Activated CD4-positive, alpha-beta T cell treated with anti-CD3 and anti-CD28 coated beads, Interleukin-2, amount 50 U/mL, for 24 hours (primary cell): ENCODE measurements at regions not wholly inside any gene's neighbourhood (a gene's known extent, or its start where the extent isn't known, plus 50 kb on each side); places are given as distances from the start of the nearest gene placed in this dataset.
"Not testable (repeated sequence)": the region's sequence is repeated elsewhere in the genome, so short reads cannot be mapped to it uniquely, and the experiment has no call there.

ENCODE experiments used
- DNase-seq, 2 donors: peaks; one replicate each; pipeline ENCODE4 v3.0.0-alpha.2; 2020; ENCODE audit warnings: low read depth in 1 of 2, low spot score in 1 of 2

DNA sequence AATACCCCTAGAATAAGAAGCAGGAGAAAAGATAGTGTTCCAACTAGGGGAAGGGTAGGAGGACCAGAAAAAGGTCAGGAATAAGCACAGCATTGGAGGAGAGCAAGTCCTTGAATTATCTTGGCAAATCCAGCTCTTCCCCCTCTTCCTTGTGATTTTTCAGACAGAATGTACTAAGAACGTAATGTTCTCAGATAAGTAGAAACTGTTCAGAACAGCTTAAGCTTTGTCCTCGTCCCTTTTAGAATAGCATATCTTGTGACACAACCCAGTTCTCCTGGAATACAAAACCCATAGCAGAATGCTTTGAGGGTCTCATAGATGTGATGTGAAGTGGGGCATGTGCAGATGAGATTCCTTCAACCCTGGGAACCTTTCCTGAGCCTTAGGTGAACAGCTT lies 97.4 kb downstream of the EMB start:
- DNase-seq = no peak

DNA sequence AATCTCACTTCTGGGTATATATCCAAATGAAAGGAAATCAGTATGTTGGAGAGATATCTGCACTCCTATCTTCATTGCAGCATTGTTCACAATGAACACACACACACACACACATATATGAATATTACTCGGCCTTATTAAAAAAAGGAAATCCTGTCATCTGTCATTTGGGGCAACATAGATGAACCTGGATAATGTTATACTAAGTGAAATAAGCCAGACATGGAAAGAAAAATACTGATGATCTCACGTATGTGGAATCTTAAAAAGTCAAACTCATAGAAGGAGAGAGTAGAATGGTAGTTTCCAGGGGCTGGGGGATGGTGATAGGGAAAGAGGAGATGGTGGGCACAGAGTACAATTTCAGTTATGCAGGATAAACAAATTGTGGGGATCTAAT lies 100.3 kb downstream of the EMB start:
- no peak for DNase-seq

DNA sequence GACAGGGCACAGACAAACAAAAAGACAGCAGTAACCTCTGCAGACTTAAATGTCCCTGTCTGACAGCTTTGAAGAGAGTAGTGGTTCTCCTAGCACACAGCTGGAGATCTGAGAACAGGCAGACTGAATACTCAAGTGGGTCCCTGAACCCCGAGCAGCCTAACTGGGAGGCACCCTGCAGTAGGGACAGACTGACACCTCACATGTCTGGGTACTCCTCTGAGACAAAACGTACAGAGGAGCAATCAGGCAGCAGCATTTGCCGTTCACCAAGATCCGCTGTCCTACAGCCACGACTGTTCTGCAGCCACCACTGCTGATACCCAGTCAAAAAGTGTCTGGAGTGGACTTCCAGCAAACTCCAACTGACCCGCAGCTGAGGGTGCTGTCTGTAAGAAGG lies 110.5 kb downstream of the EMB start:
- DNase-seq = not testable (repeated sequence)

DNA sequence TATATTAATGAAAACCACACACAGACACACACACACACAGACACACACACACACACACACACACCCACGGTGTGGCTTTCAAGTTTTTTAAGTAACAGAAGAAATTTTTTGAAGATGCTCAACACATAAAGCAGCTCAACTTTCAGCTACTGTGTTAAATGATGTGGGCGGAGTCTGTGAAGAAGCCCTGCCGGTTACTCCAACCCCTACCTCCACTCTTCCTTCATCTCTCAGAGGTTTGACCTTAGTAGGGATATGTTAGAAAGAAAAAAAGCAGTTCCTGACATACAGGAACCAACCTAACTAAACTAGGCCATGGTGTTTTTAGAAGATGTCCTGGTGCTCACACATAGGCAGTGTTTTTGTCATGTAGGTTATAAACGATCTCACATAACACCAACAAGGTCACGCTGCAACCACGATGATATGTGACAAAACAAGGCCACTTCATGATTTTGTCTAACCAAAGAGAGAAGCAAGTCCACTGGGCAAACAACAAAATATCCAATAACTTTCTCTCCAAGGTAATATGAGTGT lies 112.8 kb downstream of the EMB start:
- no peak for DNase-seq

DNA sequence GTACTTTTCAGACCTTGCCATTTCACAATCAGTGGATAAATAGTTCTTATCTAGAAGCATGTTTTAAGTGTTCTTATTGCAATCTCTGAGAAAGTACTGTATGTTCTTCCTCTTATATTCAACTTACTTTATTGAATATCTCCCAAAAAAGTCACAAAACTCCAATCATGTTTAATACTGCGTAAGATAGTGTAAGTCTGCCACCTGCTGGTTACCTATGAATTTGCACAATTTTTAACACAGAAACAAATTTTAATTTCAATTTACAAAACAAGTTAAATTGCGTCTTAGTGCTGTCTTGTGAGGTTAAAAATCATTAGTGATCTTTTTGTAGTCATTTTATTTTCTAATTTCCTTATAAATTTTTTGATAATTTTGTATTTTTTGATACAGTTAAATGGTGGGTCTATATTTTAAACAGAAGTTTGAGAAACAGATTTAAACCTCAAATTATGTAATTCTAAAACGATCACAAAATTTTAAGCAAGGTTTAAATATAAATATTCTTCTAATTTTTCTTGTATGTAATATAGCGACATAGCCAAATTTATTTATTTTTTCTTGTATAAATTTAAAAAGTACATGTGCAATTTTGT lies 115.8 kb downstream of the EMB start:
- DNase-seq = peak in 1 of 2 donors; percentile 1

DNA sequence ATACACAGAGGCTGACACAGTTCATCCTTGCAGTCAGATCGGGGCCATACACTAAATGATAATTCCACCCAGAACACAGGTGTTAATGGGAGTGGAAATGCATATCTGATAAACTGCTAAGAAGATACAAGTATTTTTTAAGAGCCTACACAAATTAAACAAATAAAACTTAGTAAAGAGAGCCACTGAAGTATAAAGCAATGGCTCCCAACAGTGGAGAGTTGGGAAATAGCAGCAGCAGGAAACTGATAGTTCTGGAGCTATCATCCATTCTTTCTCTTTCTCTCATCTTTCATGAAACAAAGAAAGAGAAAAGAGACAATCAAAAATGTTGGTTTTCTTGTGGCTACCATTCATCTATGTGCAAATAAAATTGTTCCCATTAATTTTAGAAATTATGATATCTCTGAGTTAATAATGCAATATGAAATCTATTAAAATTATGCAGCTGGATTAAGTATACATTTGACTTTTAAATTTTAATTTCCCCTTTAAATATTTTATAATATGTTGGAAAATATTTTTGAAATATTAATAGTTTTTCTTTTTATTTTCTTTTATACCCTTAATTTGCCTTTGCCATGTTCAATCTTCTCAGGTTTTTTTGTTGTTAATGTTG lies 120.8 kb downstream of the EMB start:
- DNase-seq = no peak

DNA sequence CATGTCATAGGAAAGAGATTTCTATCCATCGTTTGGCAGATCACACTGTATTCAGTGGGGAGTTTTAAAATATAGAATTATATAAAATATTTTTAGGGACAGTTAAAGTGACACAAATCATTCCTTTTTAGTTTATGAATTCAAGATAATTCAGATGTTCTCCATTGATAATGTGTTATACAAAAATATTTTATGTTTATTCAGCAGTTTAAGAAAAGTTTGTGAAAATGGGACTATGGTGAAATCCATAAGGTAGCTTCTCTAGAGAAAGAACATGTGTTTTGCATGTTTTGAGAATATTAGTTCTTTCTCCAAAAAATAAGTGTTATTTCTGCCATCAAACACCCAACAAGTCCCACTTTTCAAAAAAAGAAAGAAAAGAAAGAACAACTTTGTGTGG lies 122.9 kb downstream of the EMB start:
- DNase-seq = no peak

DNA sequence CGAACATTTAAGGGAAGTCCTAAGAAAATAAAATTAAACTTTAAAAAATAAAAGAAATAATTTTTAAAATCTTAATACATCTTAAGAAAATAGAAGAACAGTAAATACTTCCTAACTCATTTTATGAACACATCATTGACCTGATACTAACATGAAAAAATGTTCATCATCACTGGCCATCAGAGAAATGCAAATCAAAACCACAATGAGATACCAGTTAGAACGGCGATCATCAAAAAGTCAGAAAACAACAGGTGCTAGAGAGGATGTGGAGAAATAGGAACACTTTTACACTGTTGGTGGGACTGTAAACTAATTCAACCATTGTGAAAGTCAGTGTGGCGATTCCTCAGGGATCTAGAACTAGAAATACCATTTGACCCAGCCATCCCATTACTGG lies 134.6 kb downstream of the EMB start:
- DNase-seq = not testable (repeated sequence)

DNA sequence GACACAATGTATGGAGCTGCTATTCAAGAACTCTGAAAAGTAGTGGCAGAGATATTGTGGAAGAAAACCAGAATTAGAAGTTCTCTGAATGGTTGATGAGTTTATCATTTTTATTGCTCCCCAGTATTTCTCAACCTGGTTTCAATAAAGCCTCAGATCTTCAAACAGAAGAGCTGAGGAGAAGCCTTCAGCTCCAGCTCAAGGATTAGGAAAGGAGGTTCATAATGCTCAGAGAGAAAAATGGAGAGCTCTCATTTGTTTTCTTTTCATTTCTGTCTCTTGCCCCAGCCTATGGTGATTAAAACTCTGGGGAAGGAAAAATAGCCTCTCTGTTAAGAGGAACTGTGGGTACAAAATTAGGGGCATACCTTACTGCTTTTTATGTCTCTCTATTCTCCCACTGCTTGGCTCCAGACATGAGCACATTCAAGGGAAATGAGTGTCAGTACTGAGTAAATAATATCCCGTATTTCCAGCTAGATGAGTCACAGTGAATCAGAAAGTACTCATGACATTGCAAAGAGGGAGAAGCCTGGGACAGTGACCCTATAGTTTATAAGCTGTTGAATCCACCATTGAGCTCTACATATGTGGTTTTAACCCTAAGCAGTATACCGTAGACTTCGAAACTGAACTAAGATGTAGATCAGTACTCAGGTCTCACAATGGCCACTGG lies 138.1 kb downstream of the EMB start:
- no peak for DNase-seq

DNA sequence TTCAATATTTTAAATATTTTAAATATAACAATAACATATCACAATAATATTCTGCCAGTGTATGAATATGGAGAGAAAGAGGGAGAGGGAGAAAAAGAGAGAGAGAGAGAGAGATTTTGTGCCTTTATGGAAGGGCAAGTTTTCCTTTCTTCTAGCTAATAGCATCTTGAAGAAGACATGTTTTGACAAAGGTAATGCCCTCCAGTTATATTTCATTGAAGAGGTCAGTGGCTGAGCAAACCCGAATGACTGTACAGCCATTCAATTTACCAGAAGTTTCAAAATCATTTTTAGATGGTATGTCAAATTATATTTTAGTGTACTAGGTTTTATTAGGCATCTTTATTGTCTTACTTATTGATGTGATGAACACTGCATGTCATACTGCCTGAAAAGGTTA lies 139.3 kb downstream of the EMB start:
- no peak for DNase-seq

DNA sequence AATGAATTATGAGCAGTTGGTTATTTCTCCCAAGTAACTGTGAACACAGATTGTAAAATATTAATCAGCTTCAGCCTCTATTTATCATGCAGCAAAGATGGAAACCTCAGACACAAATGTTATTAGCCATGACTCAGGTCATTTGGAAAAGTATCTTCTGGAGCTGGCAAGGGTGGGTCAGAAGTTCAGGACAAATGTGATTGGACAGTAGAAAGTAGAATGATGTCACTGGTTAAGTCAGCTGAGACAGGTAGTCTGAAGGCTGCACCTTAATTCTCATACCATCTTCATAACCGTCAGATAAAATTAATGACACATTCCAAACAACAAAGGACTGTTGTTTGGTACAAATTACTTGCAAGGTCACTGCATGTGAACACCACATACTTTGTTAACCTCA lies 140.2 kb downstream of the EMB start:
- no peak for DNase-seq

DNA sequence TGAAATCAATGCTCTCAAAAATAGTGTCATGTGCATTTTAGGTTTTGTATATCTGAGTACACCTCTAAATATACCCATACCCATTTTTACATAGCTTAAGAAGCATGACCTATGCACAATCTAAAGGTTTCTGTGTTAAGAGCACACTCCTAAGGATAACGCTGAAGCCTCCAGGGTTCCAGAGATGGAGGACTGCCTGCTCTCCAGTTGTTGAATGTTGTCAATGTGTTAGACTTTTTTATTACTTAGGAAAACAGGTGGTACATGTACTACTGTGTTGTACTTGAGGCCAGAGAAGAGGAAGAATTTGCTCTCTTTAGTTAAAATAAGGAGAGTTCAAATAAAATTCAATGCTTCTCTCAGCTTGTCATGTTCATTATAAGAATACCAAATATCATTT lies 141.2 kb downstream of the EMB start:
- no peak for DNase-seq

DNA sequence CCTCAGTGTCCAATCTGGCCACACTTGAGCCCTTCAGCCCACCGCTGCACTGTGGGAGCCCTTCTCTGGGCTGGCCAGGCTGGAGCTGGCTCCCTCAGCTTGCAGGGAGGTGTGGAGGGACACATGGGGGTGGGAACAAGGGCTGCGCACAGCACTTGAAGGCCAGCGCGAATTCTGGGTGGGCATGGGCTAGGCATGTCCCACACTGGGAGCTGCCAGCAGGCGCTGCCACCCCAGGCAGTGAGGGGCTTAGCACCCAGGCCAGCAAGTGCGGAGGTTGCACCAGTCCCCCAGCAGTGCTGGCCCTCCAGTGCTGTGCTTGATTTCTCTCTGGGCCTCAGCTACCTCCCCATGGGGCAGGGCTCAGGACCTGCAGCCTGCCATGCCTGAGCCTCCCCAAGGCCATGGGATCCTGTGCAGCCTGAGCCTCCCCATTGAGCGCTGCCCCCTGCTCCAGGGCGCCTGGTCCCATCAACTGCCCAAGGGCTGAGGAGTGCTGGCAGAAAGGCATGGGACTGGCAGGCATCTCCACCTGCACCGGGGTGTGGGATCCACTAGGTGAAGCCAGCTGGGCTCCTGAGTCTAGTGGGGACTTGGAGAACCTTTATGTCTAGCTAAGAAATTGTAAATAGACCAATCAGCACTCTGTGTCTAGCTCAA lies 148.2 kb downstream of the EMB start:
- no peak for DNase-seq

DNA sequence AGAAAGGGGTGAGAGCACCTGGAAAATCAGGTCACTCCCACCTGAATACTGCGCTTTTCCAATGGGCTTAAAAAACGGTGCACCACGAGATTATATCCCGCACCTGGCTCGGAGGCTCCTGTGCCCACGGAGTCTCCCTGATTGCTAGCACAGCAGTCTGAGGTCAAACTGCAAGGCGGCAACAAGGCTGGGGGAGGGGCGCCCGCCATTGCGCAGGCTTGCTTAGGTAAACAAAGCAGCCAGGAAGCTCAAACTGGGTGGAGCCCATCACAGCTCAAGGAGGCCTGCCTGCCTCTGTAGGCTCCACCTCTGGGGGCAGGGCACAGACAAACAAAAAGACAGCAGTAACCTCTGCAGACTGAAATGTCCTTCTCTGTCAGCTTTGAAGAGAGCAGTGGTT lies 160.6 kb downstream of the EMB start:
- not testable (repeated sequence) for DNase-seq
